OCI-LY1 (cell line): ENCODE measurements at regions not wholly inside any gene's neighbourhood (a gene's known extent, or its start where the extent isn't known, plus 50 kb on each side); places are given as distances from the start of the nearest gene placed in this dataset.
"Not testable (repeated sequence)": the region's sequence is repeated elsewhere in the genome, so short reads cannot be mapped to it uniquely, and the experiment has no call there.

Experiments used
- EZH2 ChIP-seq: fragments of 200-600 bp; sonication (generic), shearing (Covaris generic); IDR thresholded peaks from 2 replicates; pipeline ENCODE4 v1.8.0; 2017; ENCODE audit warnings: borderline replicate concordance, mixed run types, mild to moderate bottlenecking, antibody characterized with exemption, low read length, moderate library complexity, mixed read lengths
- TF ChIP-seq, protein P1 (sequence below): fragments of 200-600 bp; sonication (generic), shearing (Covaris generic); IDR thresholded peaks from 2 replicates; pipeline ENCODE4 v1.5.1; 2017; ENCODE audit warnings: mild to moderate bottlenecking, antibody characterized with exemption, low read length, moderate library complexity, mixed read lengths

DNA sequence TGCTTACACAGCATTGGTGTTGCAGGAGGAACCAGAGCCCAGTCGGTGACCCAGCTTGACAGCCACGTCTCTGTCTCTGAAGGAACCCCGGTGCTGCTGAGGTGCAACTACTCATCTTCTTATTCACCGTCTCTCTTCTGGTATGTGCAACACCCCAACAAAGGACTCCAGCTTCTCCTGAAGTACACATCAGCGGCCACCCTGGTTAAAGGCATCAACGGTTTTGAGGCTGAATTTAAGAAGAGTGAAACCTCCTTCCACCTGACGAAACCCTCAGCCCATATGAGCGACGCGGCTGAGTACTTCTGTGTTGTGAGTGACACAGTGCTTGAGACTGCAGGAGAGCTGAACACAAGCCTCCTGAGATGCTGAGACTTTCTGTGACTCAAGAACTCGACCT lies 173.3 kb upstream of the OR4E1 start:
- TF ChIP-seq, protein P1, sequence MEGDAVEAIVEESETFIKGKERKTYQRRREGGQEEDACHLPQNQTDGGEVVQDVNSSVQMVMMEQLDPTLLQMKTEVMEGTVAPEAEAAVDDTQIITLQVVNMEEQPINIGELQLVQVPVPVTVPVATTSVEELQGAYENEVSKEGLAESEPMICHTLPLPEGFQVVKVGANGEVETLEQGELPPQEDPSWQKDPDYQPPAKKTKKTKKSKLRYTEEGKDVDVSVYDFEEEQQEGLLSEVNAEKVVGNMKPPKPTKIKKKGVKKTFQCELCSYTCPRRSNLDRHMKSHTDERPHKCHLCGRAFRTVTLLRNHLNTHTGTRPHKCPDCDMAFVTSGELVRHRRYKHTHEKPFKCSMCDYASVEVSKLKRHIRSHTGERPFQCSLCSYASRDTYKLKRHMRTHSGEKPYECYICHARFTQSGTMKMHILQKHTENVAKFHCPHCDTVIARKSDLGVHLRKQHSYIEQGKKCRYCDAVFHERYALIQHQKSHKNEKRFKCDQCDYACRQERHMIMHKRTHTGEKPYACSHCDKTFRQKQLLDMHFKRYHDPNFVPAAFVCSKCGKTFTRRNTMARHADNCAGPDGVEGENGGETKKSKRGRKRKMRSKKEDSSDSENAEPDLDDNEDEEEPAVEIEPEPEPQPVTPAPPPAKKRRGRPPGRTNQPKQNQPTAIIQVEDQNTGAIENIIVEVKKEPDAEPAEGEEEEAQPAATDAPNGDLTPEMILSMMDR = not testable (repeated sequence)
- TF ChIP-seq EZH2 = not testable (repeated sequence)
